ENCODE measurements at regions not wholly inside any gene's neighbourhood (a gene's known extent, or its start where the extent isn't known, plus 50 kb on each side); places are given as distances from the start of the nearest gene placed in this dataset.

- TF ChIP-seq FOXM1 (IDR thresholded peaks at IDR 0.05; ENCODE audit: borderline replicate concordance) (no peak), L3MBTL2 (conservative IDR thresholded peaks at IDR 0.05) (no peak), PKNOX1 (IDR thresholded peaks at IDR 0.05) (no peak), LEF1 (IDR thresholded peaks at IDR 0.05; ENCODE audit: borderline replicate concordance) (no peak), SP1 (IDR thresholded peaks at IDR 0.05) (no peak), TARDBP (IDR thresholded peaks at IDR 0.05) (no peak), HDGF (IDR thresholded peaks at IDR 0.05; ENCODE audit: borderline replicate concordance) (no peak), BHLHE40 (IDR thresholded peaks at IDR 0.05; ENCODE audit: borderline replicate concordance) (no peak), ZNF384 (IDR thresholded peaks at IDR 0.05) (no peak)
These were observed 1879.9 kb downstream of the TP53TG3F start for GRCh38 chr16:35339337-35339736.

All from HEK293T (cell line).